GM18868 (cell line): ENCODE measurements at regions not wholly inside any gene's neighbourhood (a gene's known extent, or its start where the extent isn't known, plus 50 kb on each side); places are given as distances from the start of the nearest gene placed in this dataset.
"Not testable (repeated sequence)": the region's sequence is repeated elsewhere in the genome, so short reads cannot be mapped to it uniquely, and the experiment has no call there.

Source experiments
- ATAC-seq: cut with Tn5 transposase; IDR thresholded peaks from one replicate; pipeline ENCODE4 v1.9.1; 2021; ENCODE audit warnings: mild to moderate bottlenecking, moderate library complexity; ENCODE audit not compliant: unreplicated experiment

- ATAC-seq, result no peak
These were observed 1138.3 kb upstream of the LRRTM3 start for GRCh38 chr10:65787571-65787970.

GRCh38 chr10:65788271-65788670 lies 1137.6 kb upstream of the LRRTM3 start:
- no peak for ATAC-seq

- ATAC-seq, result no peak
These were observed 1133.9 kb upstream of the LRRTM3 start for GRCh38 chr10:65791979-65792378.

GRCh38 chr10:65793738-65794425 lies 1132.0 kb upstream of the LRRTM3 start:
- ATAC-seq, result no peak

- ATAC-seq, result not testable (repeated sequence)
These were observed 1131.0 kb upstream of the LRRTM3 start for GRCh38 chr10:65794861-65795260.

GRCh38 chr10:65796472-65796871 lies 1129.4 kb upstream of the LRRTM3 start:
- ATAC-seq, result no peak

- peak; percentile 87 for ATAC-seq
These were observed 1127.7 kb upstream of the LRRTM3 start for GRCh38 chr10:65798133-65798532.

- peak; percentile 39 for ATAC-seq
These were observed 1123.4 kb upstream of the LRRTM3 start for GRCh38 chr10:65802391-65802790.

GRCh38 chr10:65805511-65805910 lies 1120.3 kb upstream of the LRRTM3 start:
- ATAC-seq, result no peak

- ATAC-seq, result no peak
These were observed 1119.8 kb upstream of the LRRTM3 start for GRCh38 chr10:65805993-65806392.

- ATAC-seq, result no peak
These were observed 1117.0 kb upstream of the LRRTM3 start for GRCh38 chr10:65808687-65809333.

- ATAC-seq, result no peak
These were observed 1113.8 kb upstream of the LRRTM3 start for GRCh38 chr10:65811931-65812525.

GRCh38 chr10:65816536-65816935 lies 1109.3 kb upstream of the LRRTM3 start:
- ATAC-seq, result no peak

- ATAC-seq, result peak; percentile 70
These were observed 1106.8 kb upstream of the LRRTM3 start for GRCh38 chr10:65818990-65819389.

- ATAC-seq, result no peak
These were observed 1098.5 kb upstream of the LRRTM3 start for GRCh38 chr10:65827359-65827758.

- ATAC-seq, result no peak
These were observed 1087.0 kb upstream of the LRRTM3 start for GRCh38 chr10:65838811-65839210.

GRCh38 chr10:65843203-65843602 lies 1082.6 kb upstream of the LRRTM3 start:
- no peak for ATAC-seq

- ATAC-seq, result no peak
These were observed 1079.9 kb upstream of the LRRTM3 start for GRCh38 chr10:65845916-65846315.

- no peak for ATAC-seq
These were observed 1079.3 kb upstream of the LRRTM3 start for GRCh38 chr10:65846541-65846940.

- peak; percentile 65 for ATAC-seq
These were observed 1078.9 kb upstream of the LRRTM3 start for GRCh38 chr10:65846949-65847348.

GRCh38 chr10:65847436-65848230 lies 1078.2 kb upstream of the LRRTM3 start:
- ATAC-seq, result no peak
